ENCODE measurements at regions not wholly inside any gene's neighbourhood (a gene's known extent, or its start where the extent isn't known, plus 50 kb on each side); places are given as distances from the start of the nearest gene placed in this dataset.

DNA sequence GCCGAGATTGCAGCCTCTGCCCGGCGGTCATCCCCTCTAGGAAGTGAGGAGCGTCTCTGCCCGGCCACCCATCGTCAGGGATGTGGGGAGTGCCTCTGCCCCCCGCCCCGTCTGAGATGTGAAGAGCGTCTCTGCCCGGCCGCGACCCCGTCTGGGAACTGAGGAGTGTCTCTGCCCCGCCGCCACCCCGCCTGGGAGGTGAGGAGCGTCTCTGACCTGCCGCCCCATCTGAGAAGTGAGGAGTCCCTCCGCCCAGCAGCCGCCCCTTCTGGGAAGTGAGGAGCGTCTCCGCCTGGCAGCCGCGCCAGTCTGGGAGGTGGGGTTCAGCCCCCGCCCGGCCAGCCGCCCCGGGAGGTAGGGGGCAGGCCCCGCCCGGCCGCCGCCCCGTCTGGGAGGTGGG, 544.0 kb downstream of the CCER1 start:
- H3K27ac ChIP-seq = no peak overlapping the region

DNA sequence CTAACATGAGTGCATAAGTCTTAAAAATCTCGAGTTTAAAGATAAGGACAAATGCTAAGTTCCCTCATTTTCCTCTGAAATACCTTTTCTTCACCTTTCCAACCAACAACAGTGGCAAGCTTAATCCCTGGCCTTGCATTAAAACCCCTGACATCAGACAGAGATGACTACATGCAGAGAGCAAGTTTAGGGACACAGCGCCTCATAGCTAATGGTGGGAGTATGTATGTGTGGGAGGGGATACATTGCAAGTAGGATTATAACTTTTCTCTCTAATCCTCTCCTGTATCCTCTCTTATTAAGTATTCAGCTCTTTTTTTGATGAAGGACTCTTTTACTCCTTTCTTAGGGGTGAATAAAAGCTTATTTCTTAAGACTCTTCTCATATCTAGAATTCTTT, 547.1 kb downstream of the CCER1 start:
- no peak for TF ChIP-seq CTCF (conservative IDR thresholded peaks at IDR 0.05)

More for the DNA sequence above, 544.0 kb downstream of the CCER1 start:
- no peak for TF ChIP-seq CTCF (conservative IDR thresholded peaks at IDR 0.05)

GRCh38 chr12:90404071-90404470, 550.9 kb downstream of the CCER1 start:
- TF ChIP-seq CTCF (conservative IDR thresholded peaks at IDR 0.05) = no peak
- H3K27ac ChIP-seq = no peak overlapping the region

More for the DNA sequence above, 547.1 kb downstream of the CCER1 start:
- no peak overlapping the region for H3K27ac ChIP-seq

DNA sequence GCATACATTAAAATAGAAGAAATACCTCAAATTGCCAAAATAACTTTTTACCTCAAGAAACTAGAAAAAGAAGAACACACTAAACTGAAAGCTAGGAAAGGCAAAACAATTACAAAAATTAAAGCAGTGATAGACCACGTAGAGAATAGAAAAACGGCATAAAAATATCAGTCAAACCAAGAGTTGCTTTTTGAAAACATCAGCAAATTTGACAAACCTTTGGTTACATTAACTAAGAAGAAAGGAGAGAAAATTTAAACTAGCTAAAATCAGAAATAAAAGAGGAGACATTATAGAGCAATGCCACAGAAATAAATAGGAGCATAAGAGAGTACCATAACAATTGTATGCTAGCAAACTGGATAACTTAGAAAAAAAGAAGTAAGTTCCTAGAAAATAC, 553.8 kb downstream of the CCER1 start:
- no peak for TF ChIP-seq CTCF (conservative IDR thresholded peaks at IDR 0.05)
- H3K27ac ChIP-seq = no peak overlapping the region

- no peak for TF ChIP-seq CTCF (conservative IDR thresholded peaks at IDR 0.05)
- no peak overlapping the region for H3K27ac ChIP-seq
These were observed 555.6 kb downstream of the CCER1 start for GRCh38 chr12:90399357-90399756.

DNA sequence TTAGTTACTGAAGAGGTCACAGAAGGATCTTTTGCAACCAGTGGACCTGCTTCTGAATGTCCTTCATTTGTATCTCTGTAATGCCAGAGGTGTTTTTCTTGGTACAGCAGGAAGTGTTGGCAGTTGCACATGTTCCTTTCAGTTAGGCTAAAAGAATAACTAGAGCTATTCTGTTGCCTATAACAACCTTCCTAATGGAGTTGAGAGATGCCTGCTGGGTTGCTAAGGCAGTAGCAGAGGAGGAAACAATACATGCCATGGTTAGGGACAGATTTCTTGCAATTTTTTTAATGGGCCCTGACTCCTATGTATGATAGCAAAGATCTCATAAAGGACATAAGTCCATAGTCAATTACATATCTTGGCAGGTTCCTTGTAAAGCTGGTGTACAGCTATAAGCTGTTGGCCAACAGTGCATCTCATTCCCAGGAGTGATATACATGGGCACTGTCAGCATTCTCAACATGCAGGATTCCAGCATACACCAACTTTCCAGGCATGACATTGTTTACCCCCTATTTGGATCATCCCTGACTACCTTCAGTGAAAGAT, 556.6 kb downstream of the CCER1 start:
- TF ChIP-seq CTCF (conservative IDR thresholded peaks at IDR 0.05) = no peak

DNA sequence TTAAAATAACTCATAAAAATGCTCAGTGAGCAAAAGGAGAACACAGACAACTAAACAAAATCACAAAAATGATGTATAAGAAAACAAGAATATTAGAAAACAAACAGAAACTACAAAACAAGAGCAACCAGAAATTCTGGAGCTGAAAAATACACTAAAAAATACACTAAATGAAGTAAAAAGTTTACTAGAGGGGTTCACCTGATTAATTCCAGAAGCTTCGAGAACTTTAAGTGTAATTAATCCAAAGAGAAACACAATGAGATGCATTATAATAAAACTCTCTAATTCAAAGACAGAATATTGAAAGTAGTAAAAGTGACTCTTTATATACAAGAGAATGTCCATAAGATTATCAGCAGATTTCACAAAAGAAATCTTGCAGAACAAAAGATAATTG, 558.4 kb downstream of the CCER1 start:
- TF ChIP-seq CTCF (conservative IDR thresholded peaks at IDR 0.05) = no peak
- no peak overlapping the region for H3K27ac ChIP-seq

More for the DNA sequence above, 556.6 kb downstream of the CCER1 start:
- no peak overlapping the region for H3K27ac ChIP-seq

Data from VCaP (cell line).